ENCODE measurements at regions not wholly inside any gene's neighbourhood (a gene's known extent, or its start where the extent isn't known, plus 50 kb on each side); places are given as distances from the start of the nearest gene placed in this dataset.

GRCh38 chr17:37847811-37848331, 76.3 kb upstream of the TBC1D3K start:
- TF ChIP-seq RARB (CRISPR knock-in tag; IDR thresholded peaks at IDR 0.05) (no peak), ZFP3 (CRISPR knock-in tag; IDR thresholded peaks at IDR 0.05) (no peak), PPARA (CRISPR knock-in tag; IDR thresholded peaks at IDR 0.05; ENCODE audit: borderline replicate concordance) (no peak), ISL1 (CRISPR knock-in tag; IDR thresholded peaks at IDR 0.05) (no peak), ESRRG (CRISPR knock-in tag; IDR thresholded peaks at IDR 0.05) (no peak), OSR1 (CRISPR knock-in tag; IDR thresholded peaks at IDR 0.05) (no peak), ZFP30 (CRISPR knock-in tag; IDR thresholded peaks at IDR 0.05) (no peak), ZNF8 (CRISPR knock-in tag; IDR thresholded peaks at IDR 0.05) (no peak)
